BLaER1 treated with 17β-estradiol and CSF1 and Interleukin-3, amounts not matched to agents 10 nM and 100 nM (cell line): ENCODE measurements at regions not wholly inside any gene's neighbourhood (a gene's known extent, or its start where the extent isn't known, plus 50 kb on each side); places are given as distances from the start of the nearest gene placed in this dataset.

Experiments
- H3K27ac ChIP-seq, 11 experiments: shearing (Covaris generic); formaldehyde crosslinking; 2 replicates each; pipeline ENCODE4 v1.8.1; 2022
- H3K27me3 ChIP-seq, 11 experiments: shearing (Covaris generic); formaldehyde crosslinking; 2 replicates each; pipeline ENCODE4 v1.8.1; 2022
- H3K36me3 ChIP-seq, 11 experiments: shearing (Covaris generic); formaldehyde crosslinking; 2 replicates each; pipeline ENCODE4 v1.8.1; 2022
- H3K4me1 ChIP-seq, 10 experiments: shearing (Covaris generic); formaldehyde crosslinking; 2 replicates each; pipeline ENCODE4 v1.8.1; 2022
- H3K4me2 ChIP-seq, 11 experiments: shearing (Covaris generic); formaldehyde crosslinking; 2 replicates each; pipeline ENCODE4 v1.8.1; 2022
- H3K4me3 ChIP-seq, 10 experiments: shearing (Covaris generic); formaldehyde crosslinking; 2 replicates each; pipeline ENCODE4 v1.8.1; 2022
- H3K9ac ChIP-seq, 11 experiments: shearing (Covaris generic); formaldehyde crosslinking; 2 replicates each; pipeline ENCODE4 v1.8.1; 2022
- H3K9me3 ChIP-seq, 11 experiments: shearing (Covaris generic); formaldehyde crosslinking; replicated peaks in 1 of 11; 2 replicates each; pipeline ENCODE4 v1.8.1; 2022
- H4K20me1 ChIP-seq, 11 experiments: shearing (Covaris generic); formaldehyde crosslinking; 2 replicates each; pipeline ENCODE4 v1.8.1; 2022
- Cebpa-rat ChIP-seq, 11 experiments: shearing (Covaris generic); IDR thresholded peaks; 2 replicates each; pipeline ENCODE4 v1.8.1; 2022

GRCh38 chr9:119432428-119432827 lies 63.2 kb upstream of the BRINP1 start:
- Histone ChIP-seq H3K27ac (no peak overlapping the region), H3K9ac (no peak overlapping the region)
- no peak for TF ChIP-seq Cebpa-rat (IDR thresholded peaks at IDR 0.05)

GRCh38 chr9:119429302-119429701 lies 60.1 kb upstream of the BRINP1 start:
- no peak overlapping the region for H3K27ac ChIP-seq
- no peaks in the 10 kb centered on the region for H3K27me3 ChIP-seq
- no peaks in the 10 kb centered on the region for H4K20me1 ChIP-seq
- no peak overlapping the region for H3K9ac ChIP-seq
- no peak for TF ChIP-seq Cebpa-rat (IDR thresholded peaks at IDR 0.05)
- H3K4me1 ChIP-seq, result no peaks in the 10 kb centered on the region
- H3K36me3 ChIP-seq, result no peaks in the 10 kb centered on the region
- H3K4me3 ChIP-seq, result no peak overlapping the region
- H3K9me3 ChIP-seq, result peaks cover 0 to 15% (median 7%) of the 10 kb centered on the region in 11 experiments; a peak in 14 of 22 replicates
- no peak overlapping the region for H3K4me2 ChIP-seq

More at GRCh38 chr9:119432428-119432827, 63.2 kb upstream of the BRINP1 start:
- no peaks in the 10 kb centered on the region for H3K36me3 ChIP-seq
- peaks cover 0 to 9% (median 3%) of the 10 kb centered on the region in 11 experiments; a peak in 14 of 22 replicates for H3K9me3 ChIP-seq
- no peaks in the 10 kb centered on the region for H4K20me1 ChIP-seq
- no peaks in the 10 kb centered on the region for H3K27me3 ChIP-seq
- no peak overlapping the region for H3K4me3 ChIP-seq
- H3K4me2 ChIP-seq, result no peak overlapping the region
- peaks cover 0 to 11% (median 0%) of the 10 kb centered on the region in 10 experiments; a peak in 5 of 20 replicates for H3K4me1 ChIP-seq

- H3K9ac ChIP-seq, result no peak overlapping the region
- no peaks in the 10 kb centered on the region for H3K27me3 ChIP-seq
- TF ChIP-seq Cebpa-rat (IDR thresholded peaks at IDR 0.05), result no peak
- no peak overlapping the region for H3K4me3 ChIP-seq
- no peaks in the 10 kb centered on the region for H3K4me1 ChIP-seq
- no peak overlapping the region for H3K27ac ChIP-seq
- H3K4me2 ChIP-seq, result no peak overlapping the region
- H3K36me3 ChIP-seq, result no peaks in the 10 kb centered on the region
- H3K9me3 ChIP-seq, result no peaks in the 10 kb centered on the region
- no peaks in the 10 kb centered on the region for H4K20me1 ChIP-seq
Observed at GRCh38 chr9:119420231-119420630, 51.0 kb upstream of the BRINP1 start.
